ENCODE measurements at regions not wholly inside any gene's neighbourhood (a gene's known extent, or its start where the extent isn't known, plus 50 kb on each side); places are given as distances from the start of the nearest gene placed in this dataset.

DNA sequence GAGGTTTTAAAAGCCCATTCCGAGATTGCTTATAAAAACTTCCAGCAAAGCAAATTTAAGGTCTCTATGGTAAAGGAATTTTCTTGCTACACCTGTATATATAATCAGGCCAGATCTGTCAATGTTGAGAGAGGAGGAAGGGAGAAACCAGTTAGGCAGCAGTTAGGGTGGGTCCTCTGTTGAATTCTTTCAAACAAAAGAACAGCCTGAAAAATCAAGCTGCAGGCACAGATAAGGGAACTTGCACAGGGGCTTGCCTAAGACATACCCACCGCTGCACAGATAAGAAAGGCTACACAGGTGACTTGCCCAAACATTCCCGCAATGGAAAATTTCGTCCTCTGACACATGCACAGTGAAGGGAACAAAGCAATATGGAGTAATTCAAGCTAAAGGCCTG is 59.8 kb upstream of the IMMP2L start:
- TF ChIP-seq CTCF (IDR thresholded peaks at IDR 0.05), result no peak
- no peak for TF ChIP-seq POLR2A (IDR thresholded peaks at IDR 0.05)
